Neural cell (in vitro differentiated cells): ENCODE measurements at regions not wholly inside any gene's neighbourhood (a gene's known extent, or its start where the extent isn't known, plus 50 kb on each side); places are given as distances from the start of the nearest gene placed in this dataset.

Source experiments
- CTCF ChIP-seq: fragments of 450-650 bp; IDR thresholded peaks from 2 replicates; pipeline ENCODE4 v1.5.1; 2014; ENCODE audit warnings: antibody characterized with exemption, mild to moderate bottlenecking, moderate library complexity; ENCODE audit not compliant: poor library complexity, severe bottlenecking
- EP300 ChIP-seq: fragments of 450-650 bp; conservative IDR thresholded peaks from 2 replicates; pipeline ENCODE4 v1.6.1; 2014; ENCODE audit warnings: antibody characterized with exemption, mild to moderate bottlenecking, moderate library complexity; ENCODE audit not compliant: poor library complexity, severe bottlenecking
- TAF1 ChIP-seq: IDR thresholded peaks from 2 replicates; pipeline ENCODE4 v1.6.1; 2012; ENCODE audit warnings: low read depth

GRCh38 chr4:59535541-59535940 is 1664.6 kb upstream of the ADGRL3 start:
- TF ChIP-seq CTCF (no peak), EP300 (no peak), TAF1 (no peak)
